Hematopoietic multipotent progenitor cell treated with erythropoietin and hydrocortisone succinate and interleukin-3 and kit ligand, for 8 days (in vitro differentiated cells): ENCODE measurements at regions not wholly inside any gene's neighbourhood (a gene's known extent, or its start where the extent isn't known, plus 50 kb on each side); places are given as distances from the start of the nearest gene placed in this dataset.

Experiments
- DNase-seq: peaks from one replicate; pipeline ENCODE4 v3.0.0-alpha.2; 2015

GRCh38 chr16:63298993-63299392, 1262.8 kb upstream of the CDH8 start:
- DNase-seq: no peak

DNA sequence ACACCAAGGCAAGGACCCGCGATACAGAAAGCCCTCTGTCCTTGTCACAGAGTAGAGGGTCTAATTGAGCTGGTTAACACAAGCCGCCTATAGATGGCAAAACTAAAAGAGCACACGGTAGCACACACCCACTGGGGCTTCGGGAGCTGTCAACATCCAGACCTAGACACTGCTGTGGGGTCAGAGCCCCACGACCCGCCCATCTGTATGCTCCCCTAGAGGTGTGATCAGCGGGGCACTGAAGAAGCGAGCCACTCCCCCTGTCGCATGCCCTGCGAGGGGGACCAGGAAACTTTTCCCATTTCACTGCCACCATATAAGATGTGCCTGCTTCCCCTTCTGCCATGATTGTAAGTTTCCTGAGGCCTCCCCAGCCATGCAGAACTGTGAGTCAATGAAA, 1255.8 kb upstream of the CDH8 start:
- DNase-seq: no peak

DNA sequence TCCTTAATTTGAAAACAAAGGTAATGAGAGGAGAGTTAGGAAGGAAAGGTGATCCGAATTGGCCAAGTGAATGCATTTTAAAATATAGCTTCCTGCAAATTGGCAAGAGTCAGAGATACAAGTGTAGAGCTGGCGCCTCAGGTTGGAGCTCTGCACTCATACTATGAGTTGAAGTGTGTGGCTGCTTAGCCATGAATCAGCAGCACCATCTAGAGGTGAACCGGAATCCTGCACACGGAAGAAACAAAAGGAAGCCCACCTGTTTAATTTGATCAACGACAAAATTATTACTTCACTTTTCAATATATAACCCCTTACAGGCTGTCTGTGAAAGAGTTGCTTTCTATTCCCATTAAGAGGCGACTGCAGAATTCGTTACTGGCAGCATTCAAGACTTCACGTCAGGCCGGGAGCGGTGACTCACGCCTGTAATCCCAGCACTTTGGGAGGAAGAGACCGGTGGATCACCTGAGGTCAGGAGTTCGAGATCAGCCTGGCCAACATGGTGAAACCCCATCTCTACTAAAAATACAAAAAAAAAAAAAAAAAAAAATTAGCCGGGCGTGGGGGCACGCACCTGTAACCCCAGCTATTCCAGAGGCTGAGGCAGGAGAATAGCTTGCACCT, 1253.7 kb upstream of the CDH8 start:
- peak; percentile 48 for DNase-seq

GRCh38 chr16:63287401-63287800, 1251.2 kb upstream of the CDH8 start:
- DNase-seq: no peak

DNA sequence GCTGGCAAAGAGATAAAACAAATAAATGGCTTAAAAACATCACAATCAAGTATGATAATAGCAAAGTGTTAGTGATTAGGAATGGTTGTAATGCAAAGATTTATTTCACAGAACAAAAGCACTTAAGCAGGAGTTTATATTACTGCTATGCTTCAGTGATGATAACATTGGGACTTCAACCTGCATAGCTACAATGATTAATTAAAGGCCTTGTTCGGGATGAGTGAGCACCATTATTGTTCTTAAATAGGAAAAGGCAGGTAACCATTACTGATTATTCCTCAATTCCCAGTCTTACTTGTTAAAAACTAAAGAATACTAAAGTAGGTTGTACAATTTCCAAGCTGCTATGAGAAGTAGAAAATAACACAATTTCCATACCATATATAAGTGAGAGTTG, 1247.5 kb upstream of the CDH8 start:
- DNase-seq: no peak

GRCh38 chr16:63244631-63245030, 1208.4 kb upstream of the CDH8 start:
- DNase-seq: no peak

DNA sequence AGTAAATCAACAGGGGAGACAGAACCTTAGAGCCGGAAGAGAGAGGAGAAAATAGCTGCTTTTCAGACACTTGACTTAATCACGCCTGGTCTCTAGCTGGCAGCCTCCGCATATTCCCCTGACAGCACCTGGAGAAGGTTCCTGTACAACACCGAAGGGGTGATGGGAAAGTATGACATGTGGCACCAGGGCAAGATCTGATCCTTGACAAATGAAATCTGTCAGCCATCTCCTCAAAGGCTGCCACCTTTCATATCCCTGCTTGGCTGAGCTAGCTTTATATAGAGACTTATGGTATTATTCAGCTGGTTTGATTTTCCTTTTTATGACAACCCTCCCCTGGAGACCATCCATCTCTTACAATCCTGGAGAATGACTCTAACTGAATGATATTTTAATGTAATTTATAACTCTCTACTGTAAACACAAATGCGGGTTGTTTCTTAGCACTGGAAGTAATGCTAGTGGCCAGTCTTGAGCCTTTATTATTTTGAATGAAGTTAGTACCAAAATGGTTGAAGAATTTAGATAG, 1205.3 kb upstream of the CDH8 start:
- no peak for DNase-seq

DNA sequence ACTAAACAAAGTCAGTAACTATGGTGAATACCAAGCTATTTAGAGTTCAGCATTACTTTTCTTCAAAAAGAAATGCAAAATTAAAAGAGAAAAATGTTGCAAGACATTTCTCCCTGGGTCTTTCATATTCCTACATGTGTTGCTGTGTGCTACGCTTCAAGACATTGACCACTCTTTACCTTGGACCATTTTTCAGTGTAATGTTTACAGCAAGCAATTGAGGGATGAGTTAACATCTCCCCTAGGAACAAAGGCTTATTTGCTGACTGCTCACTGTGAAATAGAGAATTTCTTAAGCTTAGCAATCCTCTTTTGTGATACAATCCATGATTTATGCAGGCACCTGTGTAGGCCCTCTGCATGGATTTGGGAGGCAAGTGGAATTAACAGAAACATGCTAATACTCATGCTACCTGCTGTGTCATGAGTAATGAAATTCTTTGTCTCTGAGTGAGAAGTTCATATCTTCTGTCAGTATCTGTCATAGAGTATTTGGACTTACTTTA, 1202.9 kb upstream of the CDH8 start:
- DNase-seq: no peak

- DNase-seq: no peak
Measured at GRCh38 chr16:63230421-63231040, 1194.3 kb upstream of the CDH8 start.

DNA sequence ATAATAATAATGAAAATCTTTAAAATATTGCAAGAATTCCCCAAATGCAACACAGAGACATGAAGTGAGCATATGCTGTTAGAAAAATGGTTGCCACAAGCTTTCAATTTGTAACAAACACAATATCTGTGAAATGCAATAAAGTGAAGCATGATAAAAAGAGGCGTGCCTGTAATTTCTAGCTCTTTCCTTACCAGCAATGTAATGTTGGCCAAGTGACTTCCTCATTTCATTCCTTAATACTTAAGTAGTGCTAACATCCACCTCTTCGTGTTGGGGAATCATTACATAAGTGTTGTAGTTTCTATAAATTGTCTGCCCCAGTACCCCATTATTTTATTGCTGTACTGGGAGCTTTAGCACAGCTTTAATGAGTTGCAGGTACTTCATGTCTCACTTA, 1192.0 kb upstream of the CDH8 start:
- DNase-seq: no peak

GRCh38 chr16:63223851-63224250, 1187.6 kb upstream of the CDH8 start:
- DNase-seq: no peak

- DNase-seq: no peak
Measured at GRCh38 chr16:63216696-63217423, 1180.6 kb upstream of the CDH8 start.

DNA sequence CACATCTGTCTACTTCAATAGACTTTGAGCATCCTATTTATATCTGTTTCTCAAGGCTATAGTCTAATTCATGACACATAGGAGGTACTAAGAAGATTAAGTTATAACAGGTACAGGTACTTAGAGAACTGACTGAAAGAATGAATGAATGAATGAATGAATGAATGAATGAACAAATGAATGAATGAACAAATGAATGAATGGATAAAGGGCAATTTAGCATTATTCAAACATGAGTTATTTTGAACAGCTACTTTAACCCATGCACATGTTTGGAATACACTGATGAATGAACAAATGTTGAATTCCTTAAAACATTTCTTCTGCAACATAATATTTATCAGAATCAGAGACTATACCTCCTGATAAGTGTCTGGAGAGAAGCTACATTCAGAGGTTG, 1165.6 kb upstream of the CDH8 start:
- DNase-seq: no peak

- no peak for DNase-seq
Measured at GRCh38 chr16:63200940-63201339, 1164.7 kb upstream of the CDH8 start.

GRCh38 chr16:63195336-63195735, 1159.1 kb upstream of the CDH8 start:
- no peak for DNase-seq

- DNase-seq: no peak
Measured at GRCh38 chr16:63192980-63193379, 1156.7 kb upstream of the CDH8 start.

- DNase-seq: no peak
Measured at GRCh38 chr16:63188086-63188771, 1152.0 kb upstream of the CDH8 start.

- no peak for DNase-seq
Measured at GRCh38 chr16:63187638-63188037, 1151.4 kb upstream of the CDH8 start.

DNA sequence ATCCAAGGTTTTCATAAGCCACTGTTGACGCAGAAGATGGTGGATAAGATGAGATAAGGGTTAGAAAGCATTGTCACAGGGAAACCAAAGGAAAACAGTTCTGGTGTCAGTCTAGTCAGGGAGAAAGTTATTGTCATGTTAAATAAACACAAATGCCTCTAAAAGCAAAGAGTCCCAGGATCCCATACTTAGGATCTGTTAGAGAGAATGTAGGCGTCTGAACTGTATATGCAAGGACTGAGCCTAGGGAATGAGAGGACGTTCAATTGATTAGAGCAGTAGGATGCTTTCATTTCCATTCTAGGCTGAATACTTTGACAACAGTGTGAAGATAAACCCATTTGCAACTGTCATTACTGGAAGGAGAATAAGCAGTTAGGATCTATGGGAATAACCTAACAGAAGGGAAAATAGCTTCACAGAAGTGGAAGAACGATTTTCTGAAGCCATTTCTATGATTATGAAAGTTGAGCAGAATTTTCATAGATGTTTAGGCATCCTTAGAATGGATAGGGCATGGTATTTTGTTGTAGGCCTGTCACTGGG, 1149.1 kb upstream of the CDH8 start:
- DNase-seq: no peak

GRCh38 chr16:63183743-63184142, 1147.5 kb upstream of the CDH8 start:
- no peak for DNase-seq

DNA sequence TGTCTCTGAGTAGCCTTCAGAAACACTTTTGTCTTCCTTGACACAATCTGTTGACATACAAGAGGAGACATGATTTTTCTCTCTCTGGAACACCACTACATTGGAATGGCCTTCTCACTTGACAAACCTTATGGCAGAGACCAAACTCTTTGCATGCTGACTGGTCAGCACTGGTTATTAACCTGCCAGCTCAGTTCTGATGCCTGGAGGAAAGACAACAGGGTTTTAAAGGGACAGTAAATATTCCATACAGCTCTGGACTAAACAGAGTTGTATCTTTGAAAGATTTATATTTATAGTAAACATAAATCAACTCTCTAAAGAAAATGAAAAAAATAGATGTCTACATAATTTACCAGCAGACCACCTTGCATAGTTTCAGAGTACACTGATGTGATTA, 1139.1 kb upstream of the CDH8 start:
- DNase-seq: no peak

DNA sequence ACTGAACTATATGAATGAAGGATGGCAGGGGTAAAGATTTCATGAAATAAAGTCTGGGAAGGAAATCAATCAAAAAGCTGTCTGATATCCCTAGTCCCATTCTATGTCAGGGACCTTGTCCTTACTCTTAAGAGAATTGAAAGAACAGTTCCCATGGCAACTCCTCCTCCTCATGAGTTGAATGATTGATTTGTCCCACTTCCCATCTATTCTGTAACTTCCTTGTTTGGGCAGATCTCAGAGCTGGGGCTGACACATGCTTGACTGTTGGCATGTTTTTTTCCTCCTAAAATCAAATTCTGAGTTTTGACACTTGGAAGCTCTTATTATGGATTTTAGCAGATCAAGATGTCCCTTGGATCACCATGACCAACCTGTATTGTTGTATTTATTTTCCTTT, 1138.6 kb upstream of the CDH8 start:
- DNase-seq: no peak

GRCh38 chr16:63171545-63171944, 1135.3 kb upstream of the CDH8 start:
- DNase-seq: no peak
